Karpas-422 (cell line): ENCODE measurements at regions not wholly inside any gene's neighbourhood (a gene's known extent, or its start where the extent isn't known, plus 50 kb on each side); places are given as distances from the start of the nearest gene placed in this dataset.

Experiments used
- DNase-seq: peaks from one replicate; pipeline ENCODE4 v3.0.0-alpha.2; 2015
- H2AFZ ChIP-seq: fragments of 200-600 bp; sonication (generic); 2 replicates; pipeline ENCODE4 v1.6.1; 2014; ENCODE audit warnings: antibody characterized with exemption, low read length, mixed read lengths
- H3K27ac ChIP-seq: fragments of 200-600 bp; sonication (generic); 2 replicates; pipeline ENCODE4 v1.5.1; 2014; ENCODE audit warnings: mild to moderate bottlenecking, low read length, moderate library complexity
- H3K27me3 ChIP-seq: fragments of 200-600 bp; sonication (generic); 2 replicates; pipeline ENCODE4 v1.6.1; 2014; ENCODE audit warnings: low read length, mixed read lengths
- H3K36me3 ChIP-seq: fragments of 200-600 bp; sonication (generic); 2 replicates; pipeline ENCODE4 v1.6.1; 2014; ENCODE audit warnings: low read length, mixed read lengths; ENCODE audit not compliant: insufficient read depth
- H3K4me1 ChIP-seq: fragments of 200-600 bp; sonication (generic); 2 replicates; pipeline ENCODE4 v1.6.1; 2014; ENCODE audit warnings: mild to moderate bottlenecking, low read length, mixed read lengths
- H3K4me2 ChIP-seq: fragments of 200-600 bp; sonication (generic); 2 replicates; pipeline ENCODE4 v1.6.1; 2014; ENCODE audit warnings: low read length, low read depth, mild to moderate bottlenecking; ENCODE audit not compliant: poor library complexity, severe bottlenecking
- H3K4me3 ChIP-seq: fragments of 200-600 bp; sonication (generic); 2 replicates; pipeline ENCODE4 v1.5.1; 2014; ENCODE audit warnings: mild to moderate bottlenecking, antibody characterized with exemption, low read length, mixed read lengths
- H3K79me2 ChIP-seq: fragments of 200-600 bp; sonication (generic); 2 replicates; pipeline ENCODE4 v1.6.1; 2014; ENCODE audit warnings: mild to moderate bottlenecking, low read length, mixed read lengths
- H3K9ac ChIP-seq: fragments of 200-600 bp; sonication (generic); 2 replicates; pipeline ENCODE4 v1.6.0; 2014; ENCODE audit warnings: low read length
- H3K9me2 ChIP-seq: fragments of 200-600 bp; sonication (generic), shearing (Covaris generic); replicated peaks from 2 replicates; pipeline ENCODE4 v1.6.0; 2014; ENCODE audit warnings: mild to moderate bottlenecking, low read length, moderate library complexity; ENCODE audit not compliant: insufficient read depth
- H3K9me3 ChIP-seq: fragments of 300-700, 200-600 bp; sonication (generic); 2 replicates; pipeline ENCODE4 v1.6.1; 2014; ENCODE audit warnings: low read length, mixed read lengths
- H4K20me1 ChIP-seq: fragments of 200-600 bp; sonication (generic); 2 replicates; pipeline ENCODE4 v1.6.1; 2014; ENCODE audit warnings: mild to moderate bottlenecking, antibody characterized with exemption, low read length, low read depth; ENCODE audit not compliant: insufficient read depth

DNA sequence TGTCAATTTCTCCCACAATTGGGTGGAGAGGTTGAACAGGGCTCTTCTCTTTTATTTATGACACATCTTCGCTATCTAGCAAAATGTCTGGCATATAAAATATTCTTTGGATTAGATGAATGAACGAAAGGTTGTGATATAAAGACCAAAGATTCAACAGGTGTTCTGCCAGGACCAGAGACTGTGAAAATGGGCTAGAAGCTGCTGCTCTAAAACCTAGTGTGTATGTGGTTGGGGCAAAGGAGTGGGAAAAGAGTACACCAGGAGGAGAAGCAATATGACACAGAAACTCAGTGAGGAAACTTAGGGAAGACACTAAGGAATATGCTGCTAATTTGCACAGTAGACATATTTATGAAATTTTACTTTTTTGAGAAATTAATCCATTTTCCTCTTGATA lies 102.0 kb upstream of the CCDC80 start:
- Histone ChIP-seq H3K4me1 (peaks cover 5% of the 10 kb centered on the region; the same call in 1 of the 2 replicates), H4K20me1 (no peaks in the 10 kb centered on the region), H2AFZ (no peak overlapping the region), H3K27me3 (no peaks in the 10 kb centered on the region), H3K4me2 (no peak overlapping the region), H3K36me3 (no peaks in the 10 kb centered on the region), H3K79me2 (no peaks in the 10 kb centered on the region), H3K27ac (no peak overlapping the region), H3K9ac (no peak overlapping the region), H3K4me3 (no peak overlapping the region), H3K9me3 (no peaks in the 10 kb centered on the region), H3K9me2 (no peaks in the 10 kb centered on the region)
- no peak for DNase-seq

- Histone ChIP-seq H3K4me2 (no peak overlapping the region), H4K20me1 (no peaks in the 10 kb centered on the region), H3K9me2 (no peaks in the 10 kb centered on the region), H3K79me2 (no peaks in the 10 kb centered on the region), H3K27ac (no peak overlapping the region), H3K9me3 (no peaks in the 10 kb centered on the region), H3K4me3 (no peak overlapping the region), H3K9ac (no peak overlapping the region), H2AFZ (no peak overlapping the region), H3K4me1 (peaks cover 5% of the 10 kb centered on the region; the same call in 1 of the 2 replicates), H3K36me3 (no peaks in the 10 kb centered on the region), H3K27me3 (no peaks in the 10 kb centered on the region)
- no peak for DNase-seq
Measured at GRCh38 chr3:112741983-112742382, 101.0 kb upstream of the CCDC80 start.

GRCh38 chr3:112740835-112741234 lies 99.9 kb upstream of the CCDC80 start:
- Histone ChIP-seq H3K4me1 (peaks cover 5% of the 10 kb centered on the region; the same call in 1 of the 2 replicates), H3K36me3 (no peaks in the 10 kb centered on the region), H3K4me2 (no peak overlapping the region), H3K9ac (no peak overlapping the region), H3K79me2 (no peaks in the 10 kb centered on the region), H3K4me3 (no peak overlapping the region), H3K9me3 (no peaks in the 10 kb centered on the region), H3K27ac (no peak overlapping the region), H4K20me1 (no peaks in the 10 kb centered on the region), H3K9me2 (no peaks in the 10 kb centered on the region), H2AFZ (no peak overlapping the region), H3K27me3 (no peaks in the 10 kb centered on the region)
- DNase-seq, result no peak

DNA sequence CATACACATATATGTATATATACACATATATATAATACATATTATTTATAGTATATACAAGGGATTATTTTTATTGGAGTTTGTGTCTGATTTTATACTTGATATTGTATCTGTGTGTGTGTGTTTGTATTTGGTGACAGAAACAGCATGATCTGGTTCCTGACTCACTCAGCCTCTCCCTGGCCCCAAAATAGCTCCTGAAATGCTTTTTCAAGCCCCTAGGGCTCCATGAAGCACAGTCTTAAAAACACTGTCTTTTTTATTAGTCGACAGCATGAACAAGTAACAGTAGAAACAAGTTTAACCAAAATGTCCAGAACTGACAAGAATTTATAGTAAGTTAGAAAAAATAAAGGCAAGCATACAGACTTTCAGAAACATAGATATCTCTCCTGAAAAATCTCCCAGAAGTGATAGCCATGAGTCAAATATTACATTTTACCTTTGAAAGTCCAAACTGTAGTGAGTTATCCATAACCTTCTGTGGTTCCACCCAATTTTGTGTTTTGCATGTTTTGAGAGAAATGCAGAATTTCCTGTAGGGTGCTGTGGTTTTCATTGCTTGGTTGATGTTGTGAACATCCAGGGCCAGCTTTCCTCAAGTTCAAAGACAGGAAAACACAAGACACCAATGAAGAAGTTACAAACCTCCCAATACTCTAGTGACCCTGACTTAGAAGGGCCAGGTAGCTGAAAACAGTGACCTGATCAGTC lies 98.5 kb upstream of the CCDC80 start:
- H3K4me1 ChIP-seq, result peaks cover 5% of the 10 kb centered on the region; the same call in 1 of the 2 replicates
- no peaks in the 10 kb centered on the region for H3K27me3 ChIP-seq
- H3K36me3 ChIP-seq, result no peaks in the 10 kb centered on the region
- no peaks in the 10 kb centered on the region for H3K9me3 ChIP-seq
- H3K9ac ChIP-seq, result no peak overlapping the region
- H3K79me2 ChIP-seq, result no peaks in the 10 kb centered on the region
- H3K9me2 ChIP-seq, result no peaks in the 10 kb centered on the region
- H3K4me3 ChIP-seq, result no peak overlapping the region
- H3K27ac ChIP-seq, result no peak overlapping the region
- no peaks in the 10 kb centered on the region for H4K20me1 ChIP-seq
- no peak overlapping the region for H3K4me2 ChIP-seq
- DNase-seq, result no peak
- H2AFZ ChIP-seq, result no peak overlapping the region

- no peak overlapping the region for H2AFZ ChIP-seq
- H3K9ac ChIP-seq, result no peak overlapping the region
- no peaks in the 10 kb centered on the region for H3K27me3 ChIP-seq
- H3K9me2 ChIP-seq, result no peaks in the 10 kb centered on the region
- no peak overlapping the region for H3K27ac ChIP-seq
- H3K79me2 ChIP-seq, result no peaks in the 10 kb centered on the region
- peaks cover 5% of the 10 kb centered on the region; the same call in 1 of the 2 replicates for H3K4me1 ChIP-seq
- H3K4me3 ChIP-seq, result no peak overlapping the region
- no peaks in the 10 kb centered on the region for H3K36me3 ChIP-seq
- no peak overlapping the region for H3K4me2 ChIP-seq
- no peak for DNase-seq
- H4K20me1 ChIP-seq, result no peaks in the 10 kb centered on the region
- H3K9me3 ChIP-seq, result no peaks in the 10 kb centered on the region
Measured at GRCh38 chr3:112738366-112738765, 97.4 kb upstream of the CCDC80 start.

DNA sequence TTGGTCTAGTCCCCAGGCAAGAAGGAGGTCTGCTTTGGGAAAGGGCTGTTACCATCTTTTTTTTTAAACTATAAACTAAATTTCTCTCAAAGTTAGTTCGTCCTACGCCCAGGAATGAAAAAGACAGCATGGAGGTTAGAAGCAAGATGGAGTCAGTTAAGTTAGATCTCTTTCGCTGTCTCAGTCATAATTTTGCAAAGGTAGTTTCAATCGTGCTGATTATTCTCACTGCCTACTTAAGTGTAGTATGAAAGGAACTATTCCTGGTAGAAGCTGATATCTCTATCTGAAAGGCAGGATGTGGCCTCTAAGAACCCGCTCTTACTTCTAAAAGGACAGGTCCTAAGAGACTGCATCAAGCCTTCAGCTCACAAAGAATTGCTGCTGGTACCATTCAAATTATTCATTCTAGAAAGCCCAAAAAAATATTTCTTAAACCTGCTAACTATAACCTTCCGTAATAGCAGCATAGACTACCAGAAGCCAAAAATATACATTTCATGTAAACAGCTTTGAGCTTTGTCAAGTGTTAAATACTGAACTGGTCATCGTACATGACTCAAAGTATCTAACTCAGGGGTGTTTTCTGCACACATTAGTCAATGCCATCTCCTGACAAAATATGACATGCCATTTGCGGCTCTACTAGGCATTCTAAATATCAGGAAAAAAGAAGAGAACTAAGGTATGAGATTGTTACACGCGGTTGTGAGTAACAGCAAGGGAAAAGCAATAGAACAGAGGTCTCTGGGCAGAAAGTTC lies 96.0 kb upstream of the CCDC80 start:
- Histone ChIP-seq H3K27ac (no peak overlapping the region), H3K79me2 (no peaks in the 10 kb centered on the region)

DNA sequence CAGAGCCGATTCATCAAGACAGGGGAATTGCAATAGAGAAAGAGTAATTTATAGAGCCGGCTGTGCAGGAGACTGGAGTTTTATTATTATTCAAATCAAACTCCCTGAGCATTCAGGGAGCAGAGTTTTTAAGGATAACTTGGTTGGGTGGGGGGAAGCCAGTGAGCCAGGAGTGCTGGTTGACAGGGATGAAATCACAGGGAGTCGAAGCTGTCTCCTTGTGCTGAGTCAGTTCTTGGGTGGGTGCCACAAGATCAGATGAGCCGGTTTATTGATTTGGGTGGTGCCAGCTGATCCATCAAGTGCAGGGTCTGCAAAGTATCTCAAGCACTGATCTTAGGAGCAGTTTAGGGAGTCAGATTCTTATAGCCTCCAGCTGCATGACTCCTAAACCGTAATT lies 95.4 kb upstream of the CCDC80 start:
- no peak for DNase-seq
- Histone ChIP-seq H4K20me1 (no peaks in the 10 kb centered on the region), H3K4me2 (no peak overlapping the region), H3K36me3 (no peaks in the 10 kb centered on the region), H3K4me3 (no peak overlapping the region), H3K4me1 (no peaks in the 10 kb centered on the region), H3K79me2 (no peaks in the 10 kb centered on the region), H3K9ac (no peak overlapping the region), H3K9me2 (no peaks in the 10 kb centered on the region), H2AFZ (no peak overlapping the region), H3K27ac (no peak overlapping the region), H3K27me3 (no peaks in the 10 kb centered on the region), H3K9me3 (no peaks in the 10 kb centered on the region)

More for the DNA sequence above, 96.0 kb upstream of the CCDC80 start:
- no peaks in the 10 kb centered on the region for H4K20me1 ChIP-seq
- no peak overlapping the region for H3K4me2 ChIP-seq
- no peak for DNase-seq
- H3K4me3 ChIP-seq, result no peak overlapping the region
- H3K9me2 ChIP-seq, result no peaks in the 10 kb centered on the region
- peaks cover 5% of the 10 kb centered on the region; the same call in 1 of the 2 replicates for H3K4me1 ChIP-seq
- H3K36me3 ChIP-seq, result no peaks in the 10 kb centered on the region
- H3K27me3 ChIP-seq, result no peaks in the 10 kb centered on the region
- H3K9ac ChIP-seq, result no peak overlapping the region
- no peak overlapping the region for H2AFZ ChIP-seq
- no peaks in the 10 kb centered on the region for H3K9me3 ChIP-seq

GRCh38 chr3:112735926-112736325 lies 95.0 kb upstream of the CCDC80 start:
- Histone ChIP-seq H3K9me3 (no peaks in the 10 kb centered on the region), H3K4me2 (no peak overlapping the region), H3K79me2 (no peaks in the 10 kb centered on the region), H3K27ac (no peak overlapping the region), H3K36me3 (no peaks in the 10 kb centered on the region), H4K20me1 (no peaks in the 10 kb centered on the region), H3K9ac (no peak overlapping the region), H3K4me3 (no peak overlapping the region), H3K4me1 (no peaks in the 10 kb centered on the region), H3K27me3 (no peaks in the 10 kb centered on the region), H3K9me2 (no peaks in the 10 kb centered on the region), H2AFZ (no peak overlapping the region)
- DNase-seq, result no peak
